Left lung (tissue), 4 donors: ENCODE measurements at regions not wholly inside any gene's neighbourhood (a gene's known extent, or its start where the extent isn't known, plus 50 kb on each side); places are given as distances from the start of the nearest gene placed in this dataset.

Experiments used
- ATAC-seq: fragments of 200-7000 bp; cut with Tn5 transposase; one replicate; pipeline ENCODE4 v1.9.1; 2020; ENCODE audit warnings: moderate library complexity
- DNase-seq, 4 donors: peaks; one replicate each; pipeline ENCODE4 v3.0.0-alpha.2; 2013 to 2020
- H3K27ac ChIP-seq, 2 donors: fragments of 200-600 bp; sonication (generic) in 1 of 2; one replicate each; pipeline versions ENCODE4 v1.5.0 to v1.8.0; 2020 to 2021
- H3K27me3 ChIP-seq, 2 donors: fragments of 200-600 bp; sonication (generic) in 1 of 2; one replicate each; pipeline versions ENCODE4 v1.5.0 to v1.8.0; 2020 to 2021
- H3K36me3 ChIP-seq, 2 donors: fragments of 200-600 bp; sonication (generic) in 1 of 2; one replicate each; pipeline versions ENCODE4 v1.5.0 to v1.8.0; 2020 to 2021
- H3K4me1 ChIP-seq, 2 donors: fragments of 200-600 bp; one replicate each; pipeline ENCODE4 v1.8.0; 2021
- H3K4me3 ChIP-seq, 2 donors: fragments of 200-600 bp; sonication (generic) in 1 of 2; one replicate each; pipeline versions ENCODE4 v1.5.0 to v1.8.0; 2020 to 2021; ENCODE audit warnings: mild to moderate bottlenecking in 1 of 2
- H3K9me3 ChIP-seq, 2 donors: fragments of 200-600 bp; sonication (generic) in 1 of 2; one replicate each; pipeline versions ENCODE4 v1.5.0 to v1.8.0; 2020 to 2021
- CTCF ChIP-seq, 2 donors: fragments of 200-600 bp; sonication (generic) in 1 of 2; IDR thresholded peaks; one replicate each; pipeline versions ENCODE4 v1.5.0 to v1.8.0; 2021; ENCODE audit warnings: antibody characterized with exemption in 2 of 2
- intact Hi-C, 2 donors: fragments of 100-400 bp; cut with DNase I; formaldehyde crosslinking; loops; one replicate each; pipeline versions ENCODE4 v1.11.2 to v1.14.2; 2022
- donor health status: DM: no; HTN: yes; CAD: no.
- donor health status: DM: no; HTN: no; CAD: no.

- ATAC-seq (no peak), DNase-seq (no peak)
- no peaks in the 10 kb centered on the region for H3K27me3 ChIP-seq
- no peaks in the 10 kb centered on the region for H3K9me3 ChIP-seq
- H3K36me3 ChIP-seq: no peaks in the 10 kb centered on the region
- no peak for TF ChIP-seq CTCF (IDR thresholded peaks at IDR 0.05)
- intact Hi-C loops: no loop called here
- no peak overlapping the region for H3K4me3 ChIP-seq
- H3K27ac ChIP-seq: no peak overlapping the region
- H3K4me1 ChIP-seq: no peaks in the 10 kb centered on the region
Measured at GRCh38 chr7:97372882-97373281, 255.4 kb downstream of the SDHAF3 start.

- no peak for TF ChIP-seq CTCF (IDR thresholded peaks at IDR 0.05)
- Histone ChIP-seq H3K27ac (no peak overlapping the region), H3K4me1 (no peaks in the 10 kb centered on the region), H3K27me3 (no peaks in the 10 kb centered on the region), H3K9me3 (no peaks in the 10 kb centered on the region), H3K36me3 (no peaks in the 10 kb centered on the region), H3K4me3 (no peak overlapping the region)
- no peak for ATAC-seq
- no peak for DNase-seq
- intact Hi-C loops: no loop called here
Measured at GRCh38 chr7:97373736-97374135, 256.2 kb downstream of the SDHAF3 start.

- H3K36me3 ChIP-seq: no peaks in the 10 kb centered on the region
- H3K27ac ChIP-seq: no peak overlapping the region
Measured at GRCh38 chr7:97377713-97378112, 260.2 kb downstream of the SDHAF3 start.

GRCh38 chr7:97381815-97382554 lies 264.5 kb downstream of the SDHAF3 start:
- intact Hi-C loops: no loop called here
- no peak overlapping the region for H3K4me3 ChIP-seq
- H3K4me1 ChIP-seq: no peaks in the 10 kb centered on the region
- ATAC-seq (no peak), DNase-seq (no peak)
- H3K27me3 ChIP-seq: no peaks in the 10 kb centered on the region
- H3K27ac ChIP-seq: no peak overlapping the region
- TF ChIP-seq CTCF (IDR thresholded peaks at IDR 0.05): no peak
- no peaks in the 10 kb centered on the region for H3K9me3 ChIP-seq
- H3K36me3 ChIP-seq: no peaks in the 10 kb centered on the region

More at GRCh38 chr7:97377713-97378112, 260.2 kb downstream of the SDHAF3 start:
- no peak for ATAC-seq
- no peaks in the 10 kb centered on the region for H3K4me1 ChIP-seq
- TF ChIP-seq CTCF (IDR thresholded peaks at IDR 0.05): no peak
- intact Hi-C loops: no loop called here
- H3K4me3 ChIP-seq: no peak overlapping the region
- no peaks in the 10 kb centered on the region for H3K9me3 ChIP-seq
- H3K27me3 ChIP-seq: no peaks in the 10 kb centered on the region
- DNase-seq: no peak

GRCh38 chr7:97390052-97390451 lies 272.6 kb downstream of the SDHAF3 start:
- no peaks in the 10 kb centered on the region for H3K36me3 ChIP-seq
- ATAC-seq (no peak), DNase-seq (no peak)
- H3K27ac ChIP-seq: no peak overlapping the region
- no peak for TF ChIP-seq CTCF (IDR thresholded peaks at IDR 0.05)
- H3K4me3 ChIP-seq: no peak overlapping the region
- H3K27me3 ChIP-seq: no peaks in the 10 kb centered on the region
- no peaks in the 10 kb centered on the region for H3K9me3 ChIP-seq
- intact Hi-C loops: no loop called here
- H3K4me1 ChIP-seq: no peaks in the 10 kb centered on the region
